Transverse colon (tissue), 4 donors: ENCODE measurements at regions not wholly inside any gene's neighbourhood (a gene's known extent, or its start where the extent isn't known, plus 50 kb on each side); places are given as distances from the start of the nearest gene placed in this dataset.

ENCODE experiments used
- POLR2A ChIP-seq: fragments of 450-650 bp; IDR thresholded peaks from one replicate; pipeline ENCODE4 v1.6.1; 2016; ENCODE audit warnings: antibody characterized with exemption, mild to moderate bottlenecking, moderate library complexity
- POLR2AphosphoS5 ChIP-seq, 3 donors: sonication (generic); formaldehyde crosslinking; IDR thresholded peaks; one replicate each; pipeline ENCODE4 v1.6.1; 2016; ENCODE audit warnings: antibody characterized with exemption in 3 of 3
- TF ChIP-seq, protein P1 (sequence below), 5 experiments: fragments of 200-600 bp in 3 of 5; fragments of 450-650 bp in 2 of 5; sonication (generic) in 3 of 5; IDR thresholded peaks; 1 replicate in 2 of 5; 2 replicates in 3 of 5; pipeline ENCODE4 v1.5.1; 2016 to 2017; ENCODE audit warnings: antibody characterized with exemption in 5 of 5, inconsistent platforms in 3 of 5, mild to moderate bottlenecking in 2 of 5, moderate library complexity in 1 of 5

GRCh38 chr3:197444793-197445379, 110.9 kb downstream of the BDH1 start:
- TF ChIP-seq POLR2AphosphoS5 (IDR thresholded peaks at IDR 0.05) = no peak
- TF ChIP-seq, protein P1, sequence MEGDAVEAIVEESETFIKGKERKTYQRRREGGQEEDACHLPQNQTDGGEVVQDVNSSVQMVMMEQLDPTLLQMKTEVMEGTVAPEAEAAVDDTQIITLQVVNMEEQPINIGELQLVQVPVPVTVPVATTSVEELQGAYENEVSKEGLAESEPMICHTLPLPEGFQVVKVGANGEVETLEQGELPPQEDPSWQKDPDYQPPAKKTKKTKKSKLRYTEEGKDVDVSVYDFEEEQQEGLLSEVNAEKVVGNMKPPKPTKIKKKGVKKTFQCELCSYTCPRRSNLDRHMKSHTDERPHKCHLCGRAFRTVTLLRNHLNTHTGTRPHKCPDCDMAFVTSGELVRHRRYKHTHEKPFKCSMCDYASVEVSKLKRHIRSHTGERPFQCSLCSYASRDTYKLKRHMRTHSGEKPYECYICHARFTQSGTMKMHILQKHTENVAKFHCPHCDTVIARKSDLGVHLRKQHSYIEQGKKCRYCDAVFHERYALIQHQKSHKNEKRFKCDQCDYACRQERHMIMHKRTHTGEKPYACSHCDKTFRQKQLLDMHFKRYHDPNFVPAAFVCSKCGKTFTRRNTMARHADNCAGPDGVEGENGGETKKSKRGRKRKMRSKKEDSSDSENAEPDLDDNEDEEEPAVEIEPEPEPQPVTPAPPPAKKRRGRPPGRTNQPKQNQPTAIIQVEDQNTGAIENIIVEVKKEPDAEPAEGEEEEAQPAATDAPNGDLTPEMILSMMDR (IDR thresholded peaks at IDR 0.05) = no peak
- no peak for TF ChIP-seq POLR2A
